ENCODE measurements at regions not wholly inside any gene's neighbourhood (a gene's known extent, or its start where the extent isn't known, plus 50 kb on each side); places are given as distances from the start of the nearest gene placed in this dataset.

DNA sequence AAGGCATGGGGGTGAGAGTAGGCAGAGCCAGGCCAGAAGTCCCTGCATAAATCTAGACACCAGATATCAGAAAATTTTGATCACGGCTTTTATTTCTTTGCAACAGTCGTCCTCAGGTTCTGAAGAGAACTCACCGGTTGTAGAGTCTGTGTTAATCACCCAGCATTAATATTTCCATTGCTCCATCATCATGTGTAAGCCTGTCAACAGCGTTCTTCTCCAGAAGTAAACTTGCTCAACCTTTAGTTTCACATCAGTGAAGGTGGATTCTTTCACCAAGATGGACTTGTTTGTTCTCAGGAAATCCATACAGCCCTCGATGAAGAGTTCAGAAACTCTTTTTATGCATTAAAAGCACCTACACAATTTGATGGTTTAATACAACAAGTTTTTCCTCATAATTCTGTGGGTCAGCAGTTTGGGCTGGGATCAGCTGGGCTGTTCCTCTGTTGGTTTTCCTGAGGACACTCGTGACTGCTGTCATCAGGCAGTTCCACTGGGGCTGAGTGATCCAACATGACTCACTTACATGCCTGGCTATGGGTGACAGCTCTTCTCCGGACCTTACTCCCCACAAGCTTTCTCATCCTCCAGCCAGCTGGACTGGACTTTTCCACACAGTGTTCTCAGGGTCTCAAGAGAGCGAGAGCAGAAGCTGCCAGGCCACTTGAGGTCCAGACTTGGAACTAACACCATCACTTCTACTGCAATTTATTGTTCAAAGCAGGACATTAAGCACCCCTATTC is 303.4 kb downstream of the ZNF621 start:
- no peak for DNase-seq

GRCh38 chr3:40828741-40829415 is 304.1 kb downstream of the ZNF621 start:
- no peak for DNase-seq

DNA sequence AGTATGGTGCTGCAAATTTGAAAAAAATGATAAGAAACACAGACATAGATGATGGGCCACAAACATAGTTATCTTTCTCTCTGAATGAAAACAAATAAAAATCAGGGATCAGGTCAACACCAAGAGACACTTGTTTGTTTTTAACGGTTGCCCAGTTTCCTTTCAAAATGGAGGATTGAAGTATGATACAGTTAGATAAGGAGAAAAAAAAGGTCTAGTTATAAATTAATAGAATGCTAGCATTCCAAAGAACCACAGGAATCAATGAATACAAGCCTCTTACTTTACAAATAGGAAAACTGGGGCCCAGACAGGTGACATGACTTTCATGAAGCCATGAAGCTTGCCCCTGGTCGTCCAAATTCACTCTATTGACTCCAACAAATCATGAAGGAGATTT is 305.1 kb downstream of the ZNF621 start:
- DNase-seq, result no peak

GRCh38 chr3:40837300-40837699 is 312.5 kb downstream of the ZNF621 start:
- no peak for DNase-seq

DNA sequence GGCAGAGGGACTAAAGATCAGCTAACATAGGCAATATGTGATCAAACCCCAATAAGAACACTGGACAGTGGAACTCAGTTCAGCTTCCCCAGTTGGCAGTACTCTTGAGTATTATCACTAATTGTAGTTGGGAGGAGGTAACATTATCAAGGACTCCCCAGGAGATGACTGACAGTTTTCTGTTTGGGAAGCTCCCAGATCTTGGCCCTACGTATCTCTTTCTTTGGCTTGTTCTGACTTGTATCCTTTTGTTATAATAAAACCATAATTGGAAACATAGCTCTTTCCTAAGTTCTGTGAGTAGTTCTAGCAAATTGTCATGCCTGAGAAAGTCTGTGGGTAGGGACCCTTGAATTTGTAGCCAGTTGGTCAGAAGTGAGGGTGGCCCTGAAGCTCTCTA is 316.4 kb downstream of the ZNF621 start:
- DNase-seq, result no peak

- DNase-seq, result no peak
These were observed 316.9 kb downstream of the ZNF621 start for GRCh38 chr3:40841570-40842109.

DNA sequence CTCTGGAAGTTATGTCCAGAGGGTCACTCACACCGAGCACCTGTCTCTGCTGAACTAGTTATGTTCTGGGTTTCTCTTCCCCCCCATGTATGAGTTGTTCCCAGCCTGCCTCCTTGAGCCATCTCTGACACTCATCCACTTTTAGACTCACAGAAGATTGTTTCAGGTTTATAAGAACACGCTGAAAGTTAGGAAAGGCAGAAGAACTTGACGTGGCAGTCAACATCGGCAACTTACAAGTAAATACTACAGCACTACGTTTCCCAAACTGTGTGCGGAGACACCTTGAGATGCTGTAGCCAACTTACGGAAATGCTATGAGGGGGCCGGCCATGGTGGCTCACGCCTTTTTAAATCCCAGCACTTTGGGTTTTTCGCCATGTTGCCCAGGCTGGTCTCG is 318.0 kb downstream of the ZNF621 start:
- DNase-seq, result no peak

- DNase-seq, result no peak
These were observed 318.5 kb downstream of the ZNF621 start for GRCh38 chr3:40843208-40843624.

GRCh38 chr3:40843851-40844548 is 319.2 kb downstream of the ZNF621 start:
- DNase-seq, result no peak

GRCh38 chr3:40844896-40845295 is 320.1 kb downstream of the ZNF621 start:
- no peak for DNase-seq

- no peak for DNase-seq
These were observed 320.7 kb downstream of the ZNF621 start for GRCh38 chr3:40845447-40845846.

- DNase-seq, result no peak
These were observed 321.2 kb downstream of the ZNF621 start for GRCh38 chr3:40845916-40846315.

GRCh38 chr3:40846451-40846850 is 321.7 kb downstream of the ZNF621 start:
- DNase-seq, result no peak

DNA sequence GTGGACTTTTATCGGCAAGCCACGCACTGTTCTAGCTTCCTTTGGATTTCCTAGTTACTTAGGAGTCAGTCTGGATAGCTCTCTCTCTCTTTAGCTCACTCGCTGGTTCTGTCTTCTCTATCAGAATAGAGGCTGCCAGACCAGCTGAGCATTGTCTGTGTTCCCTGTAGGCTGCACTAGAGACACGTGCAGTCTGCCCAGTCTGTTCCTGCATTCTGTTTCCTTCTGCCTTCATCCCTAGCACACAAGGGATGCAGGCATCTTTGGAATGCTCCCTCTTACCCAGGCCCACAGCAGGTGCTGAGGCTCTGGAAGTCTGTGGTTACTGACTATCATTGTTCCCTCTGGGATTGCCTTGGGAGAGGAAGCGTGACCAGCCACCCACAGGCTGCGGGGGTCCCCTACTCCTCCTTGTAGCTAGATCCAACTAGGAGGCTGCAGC is 322.8 kb downstream of the ZNF621 start:
- DNase-seq, result no peak

GRCh38 chr3:40848421-40848820 is 323.7 kb downstream of the ZNF621 start:
- DNase-seq, result no peak

DNA sequence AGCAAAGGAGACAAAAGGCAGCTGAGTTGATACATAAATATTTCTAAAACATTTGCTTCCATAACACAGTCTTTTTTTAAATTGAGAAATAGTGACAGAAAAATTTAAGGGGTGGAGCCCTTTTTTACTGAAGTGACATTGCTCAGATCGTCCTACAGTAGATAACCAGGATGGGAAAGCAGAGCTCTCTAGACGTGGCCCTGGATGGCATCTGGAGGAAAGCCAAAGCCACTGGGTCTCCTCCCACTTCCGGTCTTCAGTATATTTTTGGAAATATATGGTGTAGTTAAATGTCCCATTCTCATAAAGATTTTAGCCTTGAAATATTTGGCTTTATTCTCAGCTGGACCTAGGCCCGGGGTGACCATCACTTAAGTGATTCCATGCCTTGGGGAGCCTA is 326.1 kb downstream of the ZNF621 start:
- DNase-seq, result no peak

GRCh38 chr3:40851836-40852235 is 327.1 kb downstream of the ZNF621 start:
- no peak for DNase-seq

GRCh38 chr3:40852712-40853111 is 328.0 kb downstream of the ZNF621 start:
- DNase-seq, result no peak

- DNase-seq, result no peak
These were observed 328.7 kb downstream of the ZNF621 start for GRCh38 chr3:40853474-40853873.

DNA sequence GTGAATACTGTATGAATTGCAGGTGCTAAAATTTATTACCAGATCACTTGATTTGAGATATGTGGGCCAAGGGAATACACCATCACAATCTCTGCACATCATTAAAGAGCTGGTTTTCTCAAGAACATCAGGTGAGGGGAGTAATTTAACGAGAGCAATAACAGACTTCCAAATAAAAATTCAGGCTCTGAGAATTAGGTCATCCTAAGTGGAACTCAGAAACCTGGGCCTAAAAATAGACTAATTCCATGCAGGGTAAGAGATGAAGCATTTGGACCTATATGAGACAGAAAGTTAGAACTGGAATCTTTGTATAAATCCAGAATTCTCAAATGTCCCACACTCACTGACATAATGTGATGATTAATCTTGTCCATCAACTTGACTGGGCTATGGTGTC is 331.1 kb downstream of the ZNF621 start:
- no peak for DNase-seq

DNA sequence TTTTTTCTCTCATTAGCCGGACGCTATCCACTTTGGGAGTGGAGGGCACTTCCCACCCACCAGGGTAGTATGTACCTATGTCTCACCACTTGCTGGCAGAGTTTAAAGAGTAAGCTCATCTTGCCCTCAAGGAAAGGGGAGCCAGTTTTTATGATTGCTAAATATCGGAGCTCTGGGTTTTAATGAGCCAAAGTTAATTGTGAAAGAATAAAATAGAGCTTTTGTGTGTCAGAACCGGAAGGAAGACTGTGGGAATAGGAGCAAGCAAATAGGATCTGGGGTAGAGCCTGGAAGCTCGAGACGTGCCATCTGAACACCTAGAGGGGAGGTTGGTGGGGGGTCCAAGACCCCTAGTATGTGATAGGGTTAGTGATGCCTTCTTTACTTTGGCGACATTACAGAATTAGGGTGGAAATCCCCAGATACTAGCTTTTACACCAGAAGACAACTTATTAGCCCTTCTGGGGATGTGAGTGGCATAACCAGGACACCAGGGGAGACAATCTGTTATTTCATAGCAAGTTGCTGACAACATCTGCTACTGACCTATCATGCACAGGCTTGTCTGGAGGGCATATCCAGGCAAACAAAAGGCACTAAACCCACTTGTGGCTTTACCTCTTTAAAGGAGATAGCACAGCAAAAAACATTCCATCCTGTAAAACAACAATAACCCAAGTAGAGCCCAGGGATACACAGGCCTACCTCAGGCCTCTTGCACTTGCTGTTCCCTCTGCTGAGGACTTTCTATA is 333.8 kb downstream of the ZNF621 start:
- no peak for DNase-seq

- DNase-seq, result no peak
These were observed 336.4 kb upstream of the CTNNB1 start for GRCh38 chr3:40862946-40863345.

Measured in CD4-positive, alpha-beta T cell treated with Interferon gamma for 1 hour (primary cell).